DMS53 (cell line): ENCODE measurements at regions not wholly inside any gene's neighbourhood (a gene's known extent, or its start where the extent isn't known, plus 50 kb on each side); places are given as distances from the start of the nearest gene placed in this dataset.
"Not testable (repeated sequence)": the region's sequence is repeated elsewhere in the genome, so short reads cannot be mapped to it uniquely, and the experiment has no call there.

Experiments
- DNase-seq: peaks from one replicate; lab custom pipeline; 2025; lab: John Stamatoyannopoulos, UW

- no peak for DNase-seq
Observed at GRCh38 chr1:38213646-38214434, 167.2 kb upstream of the POU3F1 start.

DNA sequence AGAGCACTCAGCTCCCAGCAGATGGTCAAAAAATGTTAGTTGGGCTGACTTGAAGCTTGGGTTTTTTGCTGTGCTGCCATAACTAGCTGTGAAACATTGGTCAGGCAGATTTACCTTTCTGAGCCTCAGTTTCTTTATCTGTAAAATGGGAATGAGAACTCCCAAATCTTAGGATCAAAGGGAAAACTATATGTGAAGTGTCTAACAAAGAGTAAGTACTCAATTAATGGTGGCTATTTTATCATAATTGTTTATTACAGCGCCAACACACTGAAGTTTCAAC lies 164.2 kb upstream of the POU3F1 start:
- DNase-seq = no peak

DNA sequence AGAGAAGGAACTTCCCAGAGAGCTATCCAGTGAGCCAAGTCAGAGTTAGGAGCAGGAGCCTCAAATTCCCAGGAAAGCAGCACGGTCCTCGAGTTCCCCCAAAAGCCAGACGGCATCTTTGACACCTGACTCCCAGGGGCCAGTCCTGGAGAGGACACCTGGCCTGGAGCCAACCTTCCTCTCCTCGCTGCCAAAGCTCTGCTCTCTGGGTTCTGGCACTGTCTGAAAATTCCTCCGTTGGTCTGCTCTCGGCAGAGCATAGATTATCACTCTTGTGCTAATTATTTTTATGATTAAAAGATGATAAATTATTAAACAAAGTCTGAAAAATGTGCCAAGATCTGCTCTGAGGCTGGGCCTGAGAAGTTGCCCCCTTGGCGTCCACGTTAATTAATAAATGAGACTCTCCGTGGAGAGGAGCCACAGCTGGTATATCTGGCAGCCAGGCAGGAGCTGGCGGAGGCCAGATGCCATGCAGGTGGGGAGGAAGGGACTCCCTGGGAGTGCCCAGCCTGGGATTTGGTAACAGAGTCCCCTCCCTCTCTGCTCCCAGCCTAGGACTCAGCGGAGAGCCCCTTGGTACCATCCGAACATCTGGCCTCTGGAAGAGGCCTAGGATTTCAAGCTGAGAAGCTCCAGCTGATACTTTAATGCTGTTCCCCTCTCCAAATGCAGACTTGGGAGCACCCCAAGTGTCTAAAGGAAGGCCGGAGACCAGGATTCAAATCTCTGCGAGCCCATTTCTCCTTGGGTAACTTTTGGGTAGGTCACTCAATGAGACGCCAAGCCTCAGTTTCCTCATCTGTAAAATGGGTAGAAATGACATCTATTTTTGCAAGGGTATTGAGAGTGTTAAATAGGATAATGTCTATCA lies 163.7 kb upstream of the POU3F1 start:
- no peak for DNase-seq

DNA sequence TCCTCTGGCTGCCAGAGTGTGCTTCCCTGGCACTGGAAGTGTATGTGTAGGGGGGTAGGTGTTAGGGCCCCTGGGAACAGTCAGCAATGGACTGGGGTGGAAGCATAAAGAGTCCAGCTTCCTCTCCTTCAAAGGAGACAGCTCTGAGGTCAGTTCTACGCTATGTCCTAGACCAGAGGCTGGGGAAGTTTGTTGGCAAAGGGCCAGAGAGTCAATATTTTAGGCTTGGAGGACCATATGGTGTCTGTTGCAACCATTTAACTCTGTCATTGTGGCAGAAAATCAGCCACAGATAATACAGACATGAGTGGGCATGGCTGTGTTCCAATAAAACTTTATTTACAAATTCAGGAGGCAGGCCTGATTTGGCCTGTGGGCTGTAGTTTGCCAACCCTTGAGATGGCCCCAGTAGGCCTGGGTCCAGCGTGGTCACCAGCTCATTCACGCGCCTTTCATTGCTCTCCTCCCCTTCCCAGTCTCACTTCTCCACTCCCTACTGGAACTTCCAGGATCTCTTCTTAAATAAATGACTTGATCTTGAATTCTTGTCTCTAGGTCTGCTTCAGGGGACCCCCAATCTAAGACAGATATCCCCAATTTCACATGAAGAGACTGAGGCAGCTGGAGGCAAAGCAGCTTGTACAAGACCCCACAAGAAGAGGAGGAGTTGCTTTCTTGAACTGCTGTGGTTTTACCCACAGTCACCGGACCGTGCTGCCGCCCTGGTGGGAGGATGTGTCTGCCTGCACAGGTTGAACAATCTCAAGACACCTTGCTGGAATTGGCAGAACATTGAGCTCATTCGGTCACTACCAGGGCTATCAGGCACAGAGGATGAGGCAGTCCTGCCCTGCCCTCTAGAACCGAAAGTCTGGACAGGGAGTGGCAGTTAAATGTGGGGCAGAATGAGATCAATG lies 162.4 kb upstream of the POU3F1 start:
- peak; percentile 3 for DNase-seq

DNA sequence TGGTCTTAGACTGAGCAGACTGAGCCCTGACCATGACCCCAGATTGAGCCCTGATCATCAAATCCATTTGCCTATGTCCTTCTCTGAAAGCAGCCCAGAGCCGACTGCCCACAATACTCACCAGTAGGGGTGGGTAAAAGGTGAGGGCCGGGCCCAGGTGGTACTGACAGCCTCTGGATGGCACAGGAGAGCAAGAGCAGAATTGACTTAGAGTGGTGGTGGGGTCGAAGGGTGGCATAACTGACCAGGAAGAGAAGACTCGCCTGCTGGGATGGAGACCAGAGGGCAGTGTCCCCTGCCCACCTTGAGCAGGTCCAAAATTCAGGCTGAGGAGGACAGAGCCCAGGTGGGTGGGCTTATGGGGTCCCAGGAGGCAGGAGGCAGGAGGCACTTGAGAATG lies 161.3 kb upstream of the POU3F1 start:
- no peak for DNase-seq

GRCh38 chr1:38207275-38207674 lies 160.7 kb upstream of the POU3F1 start:
- DNase-seq = no peak

DNA sequence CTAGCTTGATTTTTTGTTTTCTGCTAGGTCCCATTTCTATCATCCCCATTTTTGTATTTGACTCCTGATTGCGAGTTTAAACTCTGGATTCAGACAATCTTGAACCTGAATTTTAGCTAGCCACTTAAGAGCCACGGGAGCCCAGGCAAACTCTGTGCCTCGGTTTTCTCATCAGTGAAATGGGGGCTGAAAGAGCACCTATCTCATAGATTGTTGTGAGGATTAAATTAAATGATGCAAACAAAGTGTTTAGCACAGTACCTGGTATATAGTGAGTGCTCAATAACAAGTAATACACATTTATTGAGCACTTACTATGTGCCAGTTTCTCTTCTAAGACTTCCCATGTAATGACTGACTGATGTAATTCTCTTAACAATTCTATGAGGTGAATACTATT lies 158.1 kb upstream of the POU3F1 start:
- no peak for DNase-seq

GRCh38 chr1:38203441-38203840 lies 156.8 kb upstream of the POU3F1 start:
- no peak for DNase-seq

- DNase-seq = no peak
Observed at GRCh38 chr1:38201431-38201830, 154.8 kb upstream of the POU3F1 start.

GRCh38 chr1:38198621-38199020 lies 152.0 kb upstream of the POU3F1 start:
- DNase-seq = no peak

DNA sequence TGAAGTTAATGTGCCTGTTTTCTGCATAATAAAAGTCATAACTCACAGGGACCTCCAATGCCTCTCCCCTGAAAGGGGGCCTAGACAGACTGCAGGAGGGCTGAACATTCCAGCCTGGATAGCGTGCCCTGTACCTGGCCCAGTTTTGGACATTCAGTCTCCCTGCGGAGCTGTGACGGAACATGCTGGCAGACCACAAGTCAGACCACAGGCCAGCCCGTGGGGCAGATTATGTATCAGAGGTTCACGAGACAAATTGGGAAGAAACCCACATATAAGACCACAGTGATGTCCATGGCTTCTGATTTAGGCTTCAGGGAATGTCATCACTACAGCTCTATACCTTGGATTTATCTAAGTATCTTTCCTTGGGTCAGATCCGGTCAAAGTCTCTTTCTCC lies 151.5 kb upstream of the POU3F1 start:
- no peak for DNase-seq

DNA sequence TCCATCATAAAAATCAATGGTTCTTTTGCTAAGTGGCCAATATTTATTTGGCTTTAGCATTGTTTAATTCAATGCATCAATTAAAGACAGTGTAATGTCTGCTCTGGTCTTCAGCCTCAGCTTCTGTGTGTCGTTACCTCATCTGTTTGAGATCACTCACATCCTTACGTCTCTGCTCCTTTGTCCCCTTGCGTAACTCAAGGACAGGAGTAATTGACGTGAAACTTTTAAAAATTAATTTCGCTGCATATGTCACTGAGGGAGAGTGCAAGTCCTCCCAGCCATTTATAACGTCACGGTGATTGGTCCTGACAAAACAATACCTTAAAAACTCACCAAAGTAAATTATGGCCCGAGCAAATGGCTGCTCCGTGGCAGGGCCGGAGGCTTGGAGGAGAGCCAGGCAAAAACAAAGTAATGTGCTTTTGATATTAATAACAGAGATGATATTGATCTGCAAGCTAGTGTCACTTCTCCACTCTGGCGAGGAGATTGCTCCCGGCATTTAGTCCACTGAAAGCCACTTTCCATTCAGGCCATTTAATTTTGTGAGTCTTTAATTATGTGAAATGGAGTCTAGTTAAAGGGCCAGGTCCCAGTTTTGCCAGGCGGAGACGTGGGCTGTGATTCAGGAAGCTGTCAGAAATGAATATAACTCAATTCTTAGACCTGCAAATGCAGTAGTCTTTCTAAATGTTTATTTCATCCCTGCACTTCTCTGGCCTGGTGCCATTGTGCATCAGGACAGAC lies 150.9 kb upstream of the POU3F1 start:
- no peak for DNase-seq

DNA sequence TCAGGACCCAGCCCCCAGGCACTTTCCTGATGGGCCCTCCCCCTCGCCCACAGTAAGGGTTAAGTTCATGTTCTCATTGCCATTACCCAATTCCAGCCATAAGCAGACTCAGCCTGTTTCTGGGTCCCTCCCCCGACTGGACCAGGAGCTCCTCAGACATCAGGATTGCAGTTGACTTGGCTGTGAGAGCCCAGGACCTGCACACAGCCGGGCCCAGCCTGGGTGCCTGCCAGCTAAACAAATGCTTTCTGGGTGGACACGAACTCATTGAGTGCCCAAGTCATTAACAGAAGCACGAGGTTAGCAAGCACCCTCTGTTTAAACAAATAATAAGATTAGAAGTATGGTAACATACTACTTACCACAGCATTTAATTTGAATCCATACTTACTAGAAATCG lies 147.9 kb upstream of the POU3F1 start:
- no peak for DNase-seq

DNA sequence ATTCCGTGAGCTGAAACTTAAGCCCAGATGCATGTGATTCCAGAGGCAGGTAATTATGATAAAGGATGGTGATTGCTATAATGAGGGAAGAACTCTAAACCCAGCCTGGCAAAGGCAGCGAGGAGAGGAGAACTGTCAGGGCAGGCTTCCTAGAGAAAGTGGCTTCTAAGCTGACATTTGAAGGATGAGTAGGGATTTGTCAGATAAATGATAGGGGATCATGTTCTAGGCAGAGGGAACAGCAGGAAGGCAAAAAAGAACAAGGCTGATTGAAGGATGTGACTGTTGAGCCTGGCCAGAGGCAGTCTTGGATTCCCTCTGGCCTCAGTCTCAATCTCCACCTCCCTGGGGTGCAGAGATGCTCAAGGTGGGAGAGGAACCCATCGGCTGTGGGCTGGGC lies 146.4 kb upstream of the POU3F1 start:
- DNase-seq = no peak

- DNase-seq = no peak
Observed at GRCh38 chr1:38191461-38191860, 144.9 kb upstream of the POU3F1 start.

DNA sequence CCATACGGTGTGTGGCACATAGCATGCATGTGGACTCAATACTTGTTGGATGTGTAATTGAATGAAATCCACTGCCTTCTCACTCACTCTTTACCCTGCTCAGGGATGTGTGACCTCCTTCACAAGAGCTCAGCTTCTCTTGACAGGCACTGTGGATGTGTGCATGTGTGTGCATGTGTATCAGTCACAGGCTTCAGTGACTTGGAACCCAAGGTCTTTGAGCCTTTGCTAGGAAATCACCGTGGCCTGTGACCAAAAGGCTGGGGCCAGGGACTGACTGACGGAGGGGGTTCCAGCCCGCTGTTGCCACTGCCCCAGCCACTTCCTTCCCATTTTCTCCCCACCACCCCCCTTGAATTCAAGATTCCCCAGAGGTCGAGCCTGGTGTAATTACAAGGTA lies 144.4 kb upstream of the POU3F1 start:
- DNase-seq = no peak

- DNase-seq = no peak
Observed at GRCh38 chr1:38187552-38187951, 141.0 kb upstream of the POU3F1 start.

DNA sequence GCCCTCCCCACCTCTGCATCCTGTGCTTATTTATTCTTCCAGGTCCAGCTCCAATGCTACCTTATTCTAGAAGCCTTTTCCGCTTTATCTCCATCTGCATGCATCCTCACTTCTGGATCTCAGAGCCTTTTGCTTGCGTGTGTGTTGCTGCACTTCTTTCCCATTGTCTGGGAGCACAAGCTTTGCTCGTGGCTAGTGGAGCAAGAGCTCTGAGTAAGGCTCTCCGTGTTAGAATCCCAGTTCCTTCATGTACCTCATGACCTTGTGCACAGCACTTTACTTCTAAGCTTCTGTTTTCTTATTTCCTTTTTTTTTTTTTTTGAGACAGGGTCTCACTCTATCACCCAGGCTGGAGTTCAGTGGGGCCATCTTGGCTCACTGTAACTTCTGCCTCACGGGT lies 140.0 kb upstream of the POU3F1 start:
- DNase-seq = no peak

DNA sequence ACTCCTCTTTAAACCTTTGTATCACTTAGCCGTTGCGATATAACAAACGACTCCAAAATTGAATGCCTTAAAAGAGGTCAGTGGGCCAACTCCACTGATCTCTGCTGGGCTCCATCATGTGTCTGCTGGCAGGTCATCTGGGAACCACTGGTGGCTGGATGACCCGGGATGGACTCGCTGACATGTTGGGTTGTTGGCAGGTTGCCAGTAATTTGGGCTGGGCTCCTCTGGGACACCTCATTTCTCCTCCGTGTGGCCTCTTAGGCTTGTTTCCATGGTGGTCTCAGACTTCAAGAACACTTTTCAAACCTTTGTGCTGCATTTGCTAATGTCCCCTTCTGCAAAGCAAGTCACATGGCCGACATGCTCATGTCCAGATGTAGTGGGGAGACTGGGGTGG lies 139.3 kb upstream of the POU3F1 start:
- DNase-seq = no peak

- DNase-seq = no peak
Observed at GRCh38 chr1:38183747-38184146, 137.2 kb upstream of the POU3F1 start.

GRCh38 chr1:38183096-38183495 lies 136.5 kb upstream of the POU3F1 start:
- DNase-seq = no peak

DNA sequence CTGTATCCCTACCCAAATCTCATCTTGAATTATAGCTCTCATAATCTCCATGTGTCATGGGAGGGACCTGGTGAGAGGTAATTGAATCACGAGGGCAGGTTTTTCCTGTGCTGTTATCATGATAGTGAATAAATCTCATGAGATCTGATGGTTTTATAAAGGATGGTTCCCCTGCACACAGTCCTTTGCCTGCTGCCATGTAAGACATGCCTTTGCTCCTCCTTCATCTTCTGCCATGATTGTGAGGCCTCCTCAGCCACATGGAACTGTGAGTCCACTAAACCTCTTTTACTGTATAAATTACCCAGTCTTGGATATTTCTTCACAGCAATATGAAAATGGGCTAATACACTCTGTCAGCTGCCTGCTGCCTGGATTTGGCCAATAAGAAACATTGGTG lies 133.8 kb upstream of the POU3F1 start:
- DNase-seq = not testable (repeated sequence)
